Caco-2 (cell line): ENCODE measurements at regions not wholly inside any gene's neighbourhood (a gene's known extent, or its start where the extent isn't known, plus 50 kb on each side); places are given as distances from the start of the nearest gene placed in this dataset.

Experiments used
- BruUV-seq: library from RNA; stranded (reverse); fragments of 400-500 nt; replicated peaks from 2 replicates; lab custom pipeline; 2021; lab: Mats Ljungman, UMichigan
- CTCF ChIA-PET: fragments of 300-600 bp; sonication (Branson Sonifier 250); formaldehyde crosslinking; loops from one replicate; lab custom pipeline; 2022; ENCODE audit warnings: antibody characterized with exemption; lab: Charles Lee
- POLR2A ChIA-PET: fragments of 300-600 bp; sonication (Branson Sonifier 250); formaldehyde crosslinking; loops from one replicate; lab custom pipeline; 2022; ENCODE audit warnings: antibody characterized with exemption; lab: Charles Lee
- DNase-seq, 2 experiments: peaks; one replicate each; pipeline versions ENCODE4 v3.0.0 to v3.0.0-alpha.2; 2020 to 2022
- H3K27me3 ChIP-seq: replicated peaks from 2 replicates; pipeline ENCODE4 v1.6.0; 2011; ENCODE audit warnings: low read length; ENCODE audit not compliant: control insufficient read depth, insufficient read depth
- H3K36me3 ChIP-seq: 2 replicates; pipeline ENCODE4 v1.5.1; 2011; ENCODE audit warnings: low read length; ENCODE audit not compliant: control insufficient read depth, insufficient read depth
- H3K4me1 ChIP-seq: fragments of 250-450 bp; sonication (Bioruptor Pico); 2 replicates; pipeline ENCODE4 v1.5.1; 2020; ENCODE audit warnings: mild to moderate bottlenecking
- H3K4me3 ChIP-seq: 2 replicates; pipeline ENCODE4 v1.5.1; 2011; ENCODE audit warnings: low read depth, mild to moderate bottlenecking, control low read depth, low read length
- H3K9me3 ChIP-seq: fragments of 250-450 bp; sonication (Bioruptor Pico); 2 replicates; pipeline ENCODE4 v1.5.1; 2020; ENCODE audit warnings: mild to moderate bottlenecking, moderate library complexity
- H3K27ac Mint-ChIP-seq: one replicate; pipeline ENCODE4 v1.8.0; 2022; ENCODE audit warnings: mixed read lengths; ENCODE audit not compliant: unreplicated experiment
- H3K27me3 Mint-ChIP-seq: one replicate; pipeline ENCODE4 v1.8.0; 2022; ENCODE audit warnings: mixed read lengths; ENCODE audit not compliant: insufficient read depth, unreplicated experiment
- H3K36me3 Mint-ChIP-seq: one replicate; pipeline ENCODE4 v1.8.0; 2022; ENCODE audit warnings: mild to moderate bottlenecking, mixed read lengths; ENCODE audit not compliant: insufficient read depth, unreplicated experiment
- H3K4me1 Mint-ChIP-seq: one replicate; pipeline ENCODE4 v1.8.0; 2022; ENCODE audit warnings: low read depth, mixed read lengths; ENCODE audit not compliant: unreplicated experiment
- H3K4me3 Mint-ChIP-seq: one replicate; pipeline ENCODE4 v1.8.0; 2022; ENCODE audit warnings: mild to moderate bottlenecking, moderate library complexity, mixed read lengths; ENCODE audit not compliant: unreplicated experiment
- H3K9me3 Mint-ChIP-seq: one replicate; pipeline ENCODE4 v1.8.0; 2022; ENCODE audit warnings: mixed read lengths; ENCODE audit not compliant: unreplicated experiment
- CTCF ChIP-seq, 2 experiments: fragments of 200-600 bp in 1 of 2; IDR thresholded peaks; 1 replicate in 1 of 2; 2 replicates in 1 of 2; pipeline versions ENCODE4 v1.5.1 to v1.8.0; 2011 to 2022; ENCODE audit warnings: antibody characterized with exemption in 1 of 2, control low read depth in 1 of 2, inconsistent platforms in 1 of 2, low read depth in 1 of 2, low read length in 1 of 2, mild to moderate bottlenecking in 1 of 2, moderate library complexity in 1 of 2; ENCODE audit not compliant: insufficient read depth in 1 of 2, severe bottlenecking in 1 of 2, unreplicated experiment in 1 of 2
- intact Hi-C: fragments of 100-400 bp; cut with micrococcal nuclease; formaldehyde crosslinking; loops from one replicate; pipeline ENCODE4 v1.10.0; 2022; ENCODE audit not compliant: unreplicated experiment

GRCh38 chr11:130693543-130693942 is 222.7 kb downstream of the SNX19 start:
- Mint-ChIP-seq H3K36me3 (no peaks in the 10 kb centered on the region), H3K9me3 (no peaks in the 10 kb centered on the region), H3K27ac (no peak overlapping the region), H3K4me1 (no peaks in the 10 kb centered on the region), H3K27me3 (peaks cover 35% of the 10 kb centered on the region), H3K4me3 (no peak overlapping the region)
- Histone ChIP-seq H3K4me3 (no peak overlapping the region), H3K36me3 (no peaks in the 10 kb centered on the region), H3K4me1 (no peaks in the 10 kb centered on the region), H3K9me3 (no peaks in the 10 kb centered on the region), H3K27me3 (no peaks in the 10 kb centered on the region)
- no TSS peak for BruUV-seq
- ChIA-PET CTCF (no interaction called here), POLR2A (no interaction called here)
- no peak for DNase-seq
- intact Hi-C loops, result no loop called here
- TF ChIP-seq CTCF (IDR thresholded peaks at IDR 0.05; ENCODE audit: insufficient read depth in 1 of 2, low read depth in 1 of 2, low read length in 1 of 2, severe bottlenecking in 1 of 2, unreplicated experiment in 1 of 2), result no peak

GRCh38 chr11:130694488-130695045 is 221.7 kb downstream of the SNX19 start:
- no peak overlapping the region for H3K4me3 ChIP-seq
- DNase-seq, result no peak
- ChIA-PET CTCF (no interaction called here), POLR2A (no interaction called here)
- no peaks in the 10 kb centered on the region for H3K4me1 Mint-ChIP-seq
- H3K4me1 ChIP-seq, result no peaks in the 10 kb centered on the region
- H3K9me3 Mint-ChIP-seq, result no peaks in the 10 kb centered on the region
- H3K27me3 Mint-ChIP-seq, result peaks cover 32% of the 10 kb centered on the region
- BruUV-seq, result no TSS peak
- no peaks in the 10 kb centered on the region for H3K36me3 Mint-ChIP-seq
- no peak overlapping the region for H3K4me3 Mint-ChIP-seq
- no peaks in the 10 kb centered on the region for H3K27me3 ChIP-seq
- intact Hi-C loops, result no loop called here
- no peak overlapping the region for H3K27ac Mint-ChIP-seq
- H3K36me3 ChIP-seq, result no peaks in the 10 kb centered on the region
- TF ChIP-seq CTCF (IDR thresholded peaks at IDR 0.05; ENCODE audit: insufficient read depth in 1 of 2, low read depth in 1 of 2, low read length in 1 of 2, severe bottlenecking in 1 of 2, unreplicated experiment in 1 of 2), result no peak
- no peaks in the 10 kb centered on the region for H3K9me3 ChIP-seq

GRCh38 chr11:130698174-130698573 is 218.1 kb downstream of the SNX19 start:
- Mint-ChIP-seq H3K4me1 (no peaks in the 10 kb centered on the region), H3K27me3 (peaks cover 34% of the 10 kb centered on the region), H3K27ac (no peak overlapping the region), H3K9me3 (no peaks in the 10 kb centered on the region), H3K36me3 (no peaks in the 10 kb centered on the region), H3K4me3 (no peak overlapping the region)
- no peaks in the 10 kb centered on the region; the same call in 1 of the 2 replicates for H3K27me3 ChIP-seq
- ChIA-PET POLR2A (no interaction called here), CTCF (no interaction called here)
- intact Hi-C loops, result no loop called here
- peaks cover 5% of the 10 kb centered on the region; the same call in 1 of the 2 replicates for H3K9me3 ChIP-seq
- no peaks in the 10 kb centered on the region for H3K4me1 ChIP-seq
- BruUV-seq, result no TSS peak
- DNase-seq, result no peak
- H3K4me3 ChIP-seq, result no peak overlapping the region
- no peak for TF ChIP-seq CTCF (IDR thresholded peaks at IDR 0.05; ENCODE audit: insufficient read depth in 1 of 2, low read depth in 1 of 2, low read length in 1 of 2, severe bottlenecking in 1 of 2, unreplicated experiment in 1 of 2)
- H3K36me3 ChIP-seq, result no peaks in the 10 kb centered on the region
